ENCODE measurements at regions not wholly inside any gene's neighbourhood (a gene's known extent, or its start where the extent isn't known, plus 50 kb on each side); places are given as distances from the start of the nearest gene placed in this dataset.

DNA sequence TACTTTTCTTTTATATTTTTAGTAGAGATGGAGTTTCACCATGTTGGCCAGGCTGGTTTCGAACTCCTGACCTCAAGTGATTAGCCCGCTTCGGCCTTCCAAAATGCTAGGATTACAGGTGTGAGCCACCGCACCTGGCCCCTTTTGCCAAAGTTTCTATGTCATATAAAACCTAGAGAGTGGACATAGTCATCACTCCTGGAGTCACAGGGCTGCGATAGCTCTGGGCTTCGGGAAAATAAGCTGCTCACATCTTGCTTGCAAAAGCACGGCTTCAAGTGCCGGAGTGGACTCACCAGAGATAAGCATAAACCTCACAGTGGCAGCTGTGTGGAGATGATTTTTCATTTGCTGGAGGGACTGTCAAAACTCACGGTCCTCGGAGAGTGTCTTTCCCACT, 171.2 kb downstream of the TEX29 start:
- no peak overlapping the region for H2BK120ac ChIP-seq (ENCODE audit: low read depth, low read length, poor library complexity, severe bottlenecking)
- H2BK20ac ChIP-seq (ENCODE audit: low read depth, low read length, poor library complexity, severe bottlenecking): no peak overlapping the region
- no peaks in the 10 kb centered on the region; the same call in 1 of the 2 replicates for H3K4me1 ChIP-seq (ENCODE audit: insufficient read depth, low read length)
- H2AFZ ChIP-seq (ENCODE audit: low read length): no peak overlapping the region
- H3K4ac ChIP-seq (ENCODE audit: low read depth, low read length): no peak overlapping the region
- no peak overlapping the region for H2BK5ac ChIP-seq (ENCODE audit: insufficient read length, low read length)
- H3K27ac Mint-ChIP-seq: no peak overlapping the region
- WGBS (ENCODE audit: extremely low coverage, insufficient read length, low lambda C conversion rate): no CpG with 5 or more reads among the region's 10 CpGs
- H2BK15ac ChIP-seq (ENCODE audit: low read depth, low read length): no peak overlapping the region
- H3T11ph ChIP-seq (ENCODE audit: low read length): no peak overlapping the region
- no peak overlapping the region for H2AK5ac ChIP-seq (ENCODE audit: insufficient read length, low read length)
- H3K9ac ChIP-seq (ENCODE audit: extremely low read depth, insufficient read length, low read length): no peak overlapping the region
- H3K27me3 Mint-ChIP-seq (ENCODE audit: low read depth): peaks cover 8% of the 10 kb centered on the region
- DNase-seq: no peak
- H3K23me2 ChIP-seq (ENCODE audit: insufficient read length, low read depth, low read length, poor library complexity, severe bottlenecking): no peaks in the 10 kb centered on the region
- H3K27me3 ChIP-seq (ENCODE audit: insufficient read depth, low read length): no peaks in the 10 kb centered on the region
- H3K4me2 ChIP-seq (ENCODE audit: insufficient read depth, insufficient read length, low read length): no peak overlapping the region
- TF ChIP-seq, protein P1, sequence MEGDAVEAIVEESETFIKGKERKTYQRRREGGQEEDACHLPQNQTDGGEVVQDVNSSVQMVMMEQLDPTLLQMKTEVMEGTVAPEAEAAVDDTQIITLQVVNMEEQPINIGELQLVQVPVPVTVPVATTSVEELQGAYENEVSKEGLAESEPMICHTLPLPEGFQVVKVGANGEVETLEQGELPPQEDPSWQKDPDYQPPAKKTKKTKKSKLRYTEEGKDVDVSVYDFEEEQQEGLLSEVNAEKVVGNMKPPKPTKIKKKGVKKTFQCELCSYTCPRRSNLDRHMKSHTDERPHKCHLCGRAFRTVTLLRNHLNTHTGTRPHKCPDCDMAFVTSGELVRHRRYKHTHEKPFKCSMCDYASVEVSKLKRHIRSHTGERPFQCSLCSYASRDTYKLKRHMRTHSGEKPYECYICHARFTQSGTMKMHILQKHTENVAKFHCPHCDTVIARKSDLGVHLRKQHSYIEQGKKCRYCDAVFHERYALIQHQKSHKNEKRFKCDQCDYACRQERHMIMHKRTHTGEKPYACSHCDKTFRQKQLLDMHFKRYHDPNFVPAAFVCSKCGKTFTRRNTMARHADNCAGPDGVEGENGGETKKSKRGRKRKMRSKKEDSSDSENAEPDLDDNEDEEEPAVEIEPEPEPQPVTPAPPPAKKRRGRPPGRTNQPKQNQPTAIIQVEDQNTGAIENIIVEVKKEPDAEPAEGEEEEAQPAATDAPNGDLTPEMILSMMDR (conservative IDR thresholded peaks at IDR 0.05): no peak
- no peak overlapping the region for H3K27ac ChIP-seq (ENCODE audit: insufficient read length, low read depth, low read length)
- H4K5ac ChIP-seq (ENCODE audit: insufficient read length, low read depth, low read length): no peak overlapping the region
- H2BK12ac ChIP-seq (ENCODE audit: insufficient read length, low read depth, low read length): no peak overlapping the region
- H3K4me3 Mint-ChIP-seq: no peak overlapping the region
- no peak overlapping the region for H3K23ac ChIP-seq (ENCODE audit: insufficient read length, low read depth, low read length)
- H3K9me3 Mint-ChIP-seq: peaks cover 21 to 22% of the 10 kb centered on the region in 2 experiments
- H4K8ac ChIP-seq (replicated peaks; ENCODE audit: insufficient read length, low read depth, low read length): no peak overlapping the region
- H3K56ac ChIP-seq (ENCODE audit: insufficient read length, low read depth, low read length): no peak overlapping the region
- peaks cover 6% of the 10 kb centered on the region for H3K9me3 ChIP-seq (ENCODE audit: control insufficient read depth, low read depth, low read length)
- no peaks in the 10 kb centered on the region for H3K79me2 ChIP-seq (ENCODE audit: insufficient read depth, low read length)
- no peaks in the 10 kb centered on the region for H4K20me1 ChIP-seq (ENCODE audit: control insufficient read depth, insufficient read depth, insufficient read length)
- no peak overlapping the region for H4K91ac ChIP-seq (ENCODE audit: insufficient read length, low read depth, low read length)
- H3K36me3 Mint-ChIP-seq (ENCODE audit: insufficient read depth in 1 of 3, low read depth in 3 of 3): peaks cover 4 to 15% (median 6%) of the 10 kb centered on the region in 3 experiments; a peak in 5 of 7 replicates
- no peaks in the 10 kb centered on the region for H3K79me1 ChIP-seq (ENCODE audit: insufficient read depth, low read depth, low read length, poor library complexity, severe bottlenecking)
- no peak overlapping the region for H3K14ac ChIP-seq (ENCODE audit: insufficient read depth, low read length)
- H3K18ac ChIP-seq (ENCODE audit: insufficient read length, low read depth, low read length): no peak overlapping the region
- H3K4me1 Mint-ChIP-seq: peaks cover 8 to 9% of the 10 kb centered on the region in 2 experiments; a peak in 3 of 4 replicates
